Fibroblast of skin of scalp (primary cell): ENCODE measurements at regions not wholly inside any gene's neighbourhood (a gene's known extent, or its start where the extent isn't known, plus 50 kb on each side); places are given as distances from the start of the nearest gene placed in this dataset.
"Not testable (repeated sequence)": the region's sequence is repeated elsewhere in the genome, so short reads cannot be mapped to it uniquely, and the experiment has no call there.

Experiments used
- DNase-seq: peaks from one replicate; pipeline ENCODE4 v3.0.0-alpha.2; 2013

DNA sequence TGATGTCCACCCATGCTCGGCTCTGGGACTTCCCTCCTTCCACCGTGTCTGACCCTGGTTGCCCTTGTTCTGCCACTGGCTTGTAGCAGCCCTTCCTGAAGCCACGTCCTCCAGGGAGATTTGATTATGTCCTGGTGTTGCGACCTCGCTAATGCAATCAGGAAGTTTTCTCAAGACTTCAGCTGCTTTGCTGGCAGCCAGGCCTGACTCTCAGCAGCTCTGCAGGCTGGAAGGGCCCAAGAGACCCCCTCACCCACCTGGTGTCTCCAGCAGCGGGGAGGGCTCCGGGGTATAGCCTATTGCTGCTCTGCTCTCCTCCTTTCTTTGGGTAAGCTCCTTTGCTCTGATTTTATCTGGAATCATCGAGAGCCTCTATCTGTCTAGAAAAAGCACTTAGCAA, 2882.8 kb downstream of the RPIA start:
- not testable (repeated sequence) for DNase-seq

DNA sequence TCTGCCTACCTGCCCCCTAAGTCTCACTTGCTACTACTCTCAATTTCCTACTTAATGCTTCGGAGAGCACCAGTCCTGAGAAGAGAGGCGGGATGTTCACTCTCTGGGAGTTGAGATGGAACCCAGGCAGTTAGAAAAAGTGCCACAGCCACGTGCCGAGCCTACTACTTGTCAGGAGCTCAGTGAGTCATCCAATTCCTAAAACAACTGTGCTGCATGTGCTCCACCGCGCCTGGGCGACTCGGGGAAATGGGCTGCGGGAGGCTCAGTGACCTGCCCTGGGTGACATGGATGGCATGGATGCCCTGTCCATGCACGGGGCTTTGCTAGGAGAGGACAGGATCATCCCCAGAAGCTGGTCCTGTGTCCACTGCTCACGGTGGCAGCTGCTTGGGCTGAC, 2884.2 kb downstream of the RPIA start:
- not testable (repeated sequence) for DNase-seq

DNA sequence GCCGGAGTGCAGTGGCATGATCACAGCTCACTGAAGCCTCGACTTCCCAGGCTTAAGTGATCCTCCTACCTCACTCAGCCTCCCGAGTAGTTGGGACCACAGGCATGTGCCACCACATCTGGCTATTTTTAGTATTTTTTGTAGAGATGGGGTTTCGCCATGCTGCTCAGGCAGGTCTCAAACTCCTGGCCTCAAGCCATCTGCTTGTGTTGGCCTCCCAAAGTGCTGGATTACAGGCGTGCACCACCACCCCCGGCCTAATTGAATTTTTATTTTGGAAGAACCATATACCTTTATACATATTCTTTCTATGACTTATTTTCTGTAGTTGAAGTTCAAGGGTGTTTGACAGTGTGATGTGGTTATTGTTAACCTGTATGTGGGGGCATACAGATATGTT, 2885.9 kb downstream of the RPIA start:
- DNase-seq, result not testable (repeated sequence)

DNA sequence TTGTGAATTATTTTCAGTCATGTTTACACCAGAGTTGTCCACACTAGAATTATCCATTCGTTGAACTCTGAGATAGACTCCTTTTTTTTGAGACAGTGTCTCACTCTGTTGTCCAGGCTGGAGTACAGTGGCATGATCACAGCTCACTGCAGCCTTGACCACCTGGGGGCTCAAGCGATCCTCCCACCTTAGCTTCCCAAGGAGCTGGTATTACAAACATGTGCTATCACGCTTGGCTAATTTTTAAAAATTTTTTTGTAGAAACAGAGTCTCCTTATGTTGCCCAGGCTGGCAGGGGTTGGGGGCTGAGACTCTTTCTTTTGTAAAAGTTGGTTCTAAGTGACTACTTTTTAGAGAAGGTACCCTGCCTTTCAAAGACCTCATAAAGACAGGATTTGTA, 2887.2 kb downstream of the RPIA start:
- not testable (repeated sequence) for DNase-seq

DNA sequence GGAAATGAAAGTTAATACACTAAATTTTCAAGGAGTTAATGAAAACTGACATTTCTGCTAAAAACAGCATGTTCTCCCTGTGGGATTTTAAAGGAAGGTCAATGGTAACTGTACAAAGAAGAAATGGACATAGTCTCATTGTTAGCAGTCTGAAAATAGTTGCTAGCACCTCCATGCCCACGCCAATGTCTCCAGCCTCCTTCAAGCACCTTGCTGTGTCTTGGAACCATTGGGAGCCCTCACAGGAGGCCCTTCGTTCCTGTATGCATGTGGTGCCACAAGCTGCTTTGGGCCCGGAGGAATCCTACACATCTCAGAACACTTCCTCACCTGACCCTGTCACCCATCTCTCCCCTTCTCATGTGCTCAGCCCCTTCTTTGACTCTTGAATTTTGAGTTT, 2888.1 kb downstream of the RPIA start:
- DNase-seq, result not testable (repeated sequence)

DNA sequence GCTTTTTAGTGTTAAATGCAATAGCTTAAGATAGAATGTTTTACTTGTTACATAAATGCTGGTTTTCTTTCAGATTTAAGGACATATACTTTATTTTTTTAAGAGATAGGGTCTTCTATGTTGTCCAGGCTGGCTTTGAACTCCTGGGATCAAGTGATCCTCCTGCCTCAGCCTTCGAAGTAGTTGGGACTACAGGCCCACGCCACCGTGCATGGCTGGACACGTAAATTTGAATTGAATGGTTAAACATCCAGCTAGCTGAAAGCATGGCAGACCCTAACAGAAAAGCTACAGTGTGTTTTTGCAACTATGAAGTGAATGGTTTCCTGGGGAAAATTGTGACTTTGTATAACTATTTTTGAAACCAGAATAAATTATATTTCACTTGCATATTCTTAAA, 2888.6 kb downstream of the RPIA start:
- not testable (repeated sequence) for DNase-seq

DNA sequence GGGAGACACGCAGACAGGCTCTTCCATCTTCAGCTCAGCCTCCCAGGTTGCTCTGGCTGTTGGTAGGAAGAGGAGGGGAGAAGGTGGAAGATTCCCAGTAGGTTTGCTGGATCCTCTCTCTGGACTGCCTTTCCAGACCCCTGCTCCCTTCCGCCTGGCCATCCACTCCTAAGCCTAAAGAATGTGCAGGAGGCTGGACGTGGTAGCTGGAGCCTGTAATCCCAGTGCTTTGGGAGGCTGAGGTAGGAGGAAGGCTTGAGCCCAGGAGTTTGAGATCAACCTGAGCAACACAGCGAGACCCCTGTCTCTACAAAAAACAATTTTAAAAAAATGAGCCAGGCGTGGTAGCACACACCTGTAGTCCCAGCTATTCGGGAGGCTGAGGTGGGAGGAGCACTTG, 2895.6 kb downstream of the RPIA start:
- not testable (repeated sequence) for DNase-seq

DNA sequence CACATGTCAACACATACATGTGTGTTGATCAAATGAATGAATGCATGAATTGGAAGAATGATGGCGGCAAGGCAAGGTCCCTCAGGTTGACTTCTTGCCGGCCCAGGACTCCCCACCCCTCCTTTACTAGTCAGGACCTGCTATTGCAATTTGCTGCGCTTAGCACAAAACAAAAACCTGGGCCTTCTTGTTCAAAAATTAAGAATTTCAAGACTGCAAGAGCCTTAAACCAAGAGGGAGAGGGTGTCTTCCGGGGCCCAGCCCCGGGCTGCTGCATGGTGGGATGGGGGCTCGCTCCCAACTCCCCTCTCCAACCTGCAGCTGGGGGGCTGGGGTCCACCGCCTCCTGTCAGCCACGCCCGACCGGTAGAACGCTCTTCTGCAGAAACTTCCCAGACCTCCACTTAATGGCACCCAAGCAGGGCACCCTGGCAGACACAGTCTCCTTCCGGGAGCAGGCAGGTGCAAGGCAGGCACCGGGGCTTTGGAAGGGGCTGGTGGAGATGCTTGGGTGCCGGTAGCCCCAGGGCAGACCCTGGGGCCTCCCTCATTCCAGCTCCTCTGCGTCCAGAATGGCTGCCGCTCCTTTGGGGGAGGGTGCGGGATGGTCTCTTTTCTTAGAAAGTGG, 2896.5 kb downstream of the RPIA start:
- not testable (repeated sequence) for DNase-seq

DNA sequence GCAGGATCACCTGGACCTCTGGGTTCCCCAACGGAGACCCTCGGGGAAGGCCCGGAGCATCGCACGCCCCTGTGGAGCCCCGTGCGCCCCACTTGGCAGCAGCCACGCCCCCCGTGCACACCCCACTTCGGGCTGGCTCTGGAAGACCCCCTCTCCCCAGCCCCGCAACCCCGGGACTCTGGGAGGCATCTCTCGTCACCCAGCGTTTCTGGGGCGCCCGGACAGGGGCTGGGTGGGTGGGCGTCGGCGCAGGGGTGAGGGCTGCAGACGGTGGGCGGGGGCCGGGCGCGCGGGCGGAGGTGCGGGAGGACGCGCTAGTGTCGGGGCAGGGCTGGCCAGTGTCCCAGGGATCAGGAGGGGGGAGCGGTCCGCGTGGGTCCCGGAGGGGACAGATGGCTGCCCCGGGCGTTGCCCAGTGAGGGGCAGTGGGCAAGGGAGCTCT, 2897.3 kb downstream of the RPIA start:
- DNase-seq, result not testable (repeated sequence)

DNA sequence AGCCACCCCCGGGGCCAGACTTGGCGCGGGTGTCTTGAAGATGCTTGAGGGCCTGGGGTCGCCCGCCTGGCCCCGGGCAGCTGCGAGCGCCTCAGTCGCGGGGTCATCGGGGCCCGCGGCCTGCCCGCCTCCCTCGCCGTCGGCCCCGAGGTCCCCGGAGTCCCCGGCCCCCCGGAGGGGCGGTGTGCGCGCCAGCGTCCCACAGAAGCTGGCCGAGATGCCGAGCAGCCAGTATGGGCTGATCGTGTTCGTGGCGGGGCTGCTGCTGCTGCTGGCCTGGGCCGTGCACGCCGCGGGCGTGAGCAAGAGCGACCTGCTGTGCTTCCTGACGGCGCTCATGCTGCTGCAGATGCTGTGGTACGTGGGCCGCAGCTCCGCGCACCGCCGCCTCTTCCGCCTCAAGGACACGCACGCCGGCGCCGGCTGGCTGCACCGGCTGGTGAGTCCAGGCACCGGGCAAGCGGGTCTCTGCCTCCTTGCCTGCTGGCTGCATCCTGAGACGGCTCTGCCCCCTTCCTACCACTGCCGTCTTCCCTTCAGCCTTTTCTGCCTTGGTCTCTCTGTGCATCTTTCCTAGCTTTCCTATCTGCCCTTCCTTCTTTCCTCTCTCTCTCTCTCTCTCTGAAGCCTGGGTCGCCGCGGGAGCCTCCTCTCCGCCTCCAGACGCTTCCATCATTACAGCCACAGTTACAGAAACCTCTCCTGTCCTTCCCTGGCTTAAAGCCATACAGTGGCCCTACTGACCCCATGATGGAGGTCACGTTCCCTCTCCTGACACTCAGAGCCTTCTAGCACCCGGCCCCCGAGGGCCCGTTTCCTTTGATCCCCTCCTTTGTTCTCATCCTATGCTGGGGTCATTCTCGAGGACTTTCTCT, 2898.2 kb downstream of the RPIA start:
- not testable (repeated sequence) for DNase-seq

DNA sequence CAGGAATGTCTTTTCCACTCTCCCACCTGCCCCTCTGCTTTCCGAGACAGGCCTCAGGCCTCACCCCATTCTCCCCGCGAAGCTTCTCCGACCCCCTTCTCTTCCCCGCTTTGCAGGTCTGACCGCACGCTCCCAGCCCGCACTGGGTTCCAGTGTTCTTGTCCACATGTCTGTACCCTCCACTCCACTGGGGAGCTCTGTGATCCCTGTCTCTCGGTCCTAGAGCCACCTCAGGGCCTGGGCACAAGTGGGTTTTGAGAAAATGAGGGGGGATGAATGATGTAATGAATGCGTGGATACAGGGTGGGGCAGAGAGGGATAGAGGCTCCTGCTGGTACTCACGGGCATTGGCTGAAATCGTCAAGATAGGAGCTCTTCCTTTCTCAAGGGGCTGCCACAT, 2898.9 kb downstream of the RPIA start:
- not testable (repeated sequence) for DNase-seq

DNA sequence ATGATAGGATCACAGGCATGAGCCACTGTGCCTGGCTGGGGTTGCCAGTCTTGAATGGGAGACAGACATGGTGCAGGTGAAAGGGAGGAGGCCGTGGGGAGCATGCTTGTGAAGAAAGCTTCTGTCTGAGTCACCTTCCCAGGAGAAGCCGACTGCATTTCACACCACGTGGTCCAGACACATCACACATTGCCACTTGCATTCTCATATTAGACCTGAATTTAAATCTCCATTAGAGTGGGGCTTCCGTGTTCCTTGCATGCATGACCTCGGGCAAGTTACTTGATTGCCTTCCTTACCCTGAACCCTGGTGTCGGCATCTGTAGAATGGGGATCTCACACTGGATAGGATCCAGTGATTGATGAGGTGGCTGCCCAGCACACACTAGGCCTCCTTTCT, 2899.6 kb downstream of the RPIA start:
- not testable (repeated sequence) for DNase-seq

DNA sequence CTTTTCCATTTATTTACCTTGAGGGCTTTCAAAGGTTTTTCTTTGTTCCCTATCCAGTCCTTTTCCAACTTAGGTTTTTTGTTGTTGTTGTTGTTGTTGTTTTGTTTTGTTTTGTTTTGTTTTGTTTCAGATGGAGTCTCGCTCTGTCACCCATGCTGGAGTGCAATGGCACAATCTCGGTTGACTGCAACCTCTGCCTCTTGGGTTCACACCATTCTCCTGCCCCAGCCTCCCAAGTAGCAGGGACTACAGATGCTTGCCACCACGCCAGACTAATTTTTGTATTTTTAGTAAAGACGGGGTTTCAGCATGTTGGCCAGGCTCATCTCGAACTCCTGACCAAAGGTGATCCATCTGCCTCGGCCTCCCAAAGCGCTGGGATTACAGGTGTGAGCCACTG, 2906.0 kb downstream of the RPIA start:
- not testable (repeated sequence) for DNase-seq

DNA sequence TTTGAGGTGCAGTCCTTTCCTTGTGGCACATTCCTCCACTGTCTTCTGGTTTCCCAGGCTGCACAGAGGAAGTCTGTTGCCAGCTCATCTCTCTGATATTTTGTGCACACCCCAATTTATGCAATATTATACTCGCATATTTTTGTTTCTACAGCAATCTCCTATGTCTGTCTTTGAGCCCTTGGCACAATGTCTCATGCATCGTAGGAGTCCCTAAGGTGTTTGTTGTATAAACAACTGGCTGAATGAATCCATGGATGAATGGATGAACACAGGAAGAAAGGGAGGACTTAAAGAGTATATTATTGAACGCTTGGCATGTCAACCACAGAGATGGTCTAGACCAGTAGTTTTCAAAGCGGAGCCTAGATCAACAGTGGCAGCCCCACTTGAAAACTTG, 2907.0 kb downstream of the RPIA start:
- DNase-seq, result peak; percentile 50

DNA sequence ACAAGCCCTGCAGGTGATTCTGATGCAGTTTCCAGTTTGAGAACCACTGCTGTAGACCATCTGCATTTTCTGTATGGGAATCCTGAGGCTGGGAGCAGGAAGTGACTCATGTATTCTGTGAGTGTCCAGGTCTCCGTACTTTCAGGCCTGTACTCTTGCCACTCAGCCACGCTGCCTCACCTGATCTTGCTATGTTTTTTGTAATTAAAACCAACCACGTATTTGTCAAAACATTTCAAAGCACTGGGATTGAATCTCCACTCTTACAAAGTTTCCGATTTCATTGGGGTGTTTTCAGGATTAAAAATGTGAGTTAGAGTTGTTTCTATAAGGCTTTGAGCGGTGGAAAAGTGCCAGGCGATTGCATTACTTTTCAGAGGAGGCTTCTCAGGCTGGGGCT, 2907.5 kb downstream of the RPIA start:
- DNase-seq, result peak; percentile 22

DNA sequence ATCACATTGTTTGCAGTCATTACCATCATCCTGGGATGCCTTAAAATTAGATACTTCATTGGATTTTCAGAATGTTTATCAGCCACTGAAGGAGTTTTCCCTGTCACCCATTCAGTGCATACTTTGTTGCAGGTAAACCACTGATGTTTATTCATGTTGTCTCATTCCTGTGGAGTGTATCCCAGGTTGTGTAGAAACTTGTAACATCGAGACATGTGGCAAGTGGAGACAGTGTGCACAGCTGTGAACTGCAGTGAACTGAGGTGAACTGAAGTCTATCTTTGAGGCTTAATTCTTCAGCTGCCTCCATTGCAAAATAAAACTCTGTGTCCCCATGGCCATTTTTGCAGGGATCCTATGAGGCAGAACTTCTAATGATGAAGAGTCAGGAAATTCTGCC, 2911.4 kb downstream of the RPIA start:
- DNase-seq, result not testable (repeated sequence)

DNA sequence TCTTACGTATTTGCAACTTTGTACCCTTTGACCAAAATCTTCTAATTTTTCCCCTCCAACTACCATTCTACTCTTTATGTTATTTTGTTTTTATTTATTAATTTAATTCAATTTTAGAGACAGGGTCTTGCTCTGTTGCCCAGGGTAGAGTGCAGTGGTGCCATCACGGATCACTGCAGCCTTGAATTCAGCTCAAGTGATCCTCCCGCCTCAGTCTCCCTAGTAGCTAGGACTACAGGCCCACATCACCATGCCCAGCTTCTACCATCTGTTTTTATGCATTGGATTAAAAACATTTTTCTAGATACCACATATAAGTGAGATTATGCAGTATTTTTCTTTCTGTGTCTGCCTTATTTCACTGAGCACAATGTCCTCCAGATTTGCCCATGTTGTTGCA, 2912.5 kb downstream of the RPIA start:
- not testable (repeated sequence) for DNase-seq

DNA sequence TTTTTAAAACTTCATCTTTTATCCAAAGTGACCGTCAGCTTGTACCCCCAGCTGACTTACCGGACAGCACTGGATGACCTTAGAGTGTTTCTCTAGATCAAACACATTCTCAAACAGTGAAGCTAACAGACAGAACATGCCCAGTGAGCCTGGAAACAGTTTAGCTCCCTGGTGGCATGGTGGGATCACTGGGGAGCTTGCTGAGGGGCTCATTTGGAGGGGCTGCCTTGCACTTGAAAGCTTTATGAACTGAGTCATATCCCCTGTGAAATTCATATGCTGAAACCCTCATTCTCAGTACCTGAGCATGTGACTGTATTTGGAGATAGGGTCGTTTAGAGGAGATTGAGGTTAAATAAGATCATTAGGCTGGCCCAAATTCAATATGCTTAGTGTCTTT, 2913.2 kb downstream of the RPIA start:
- not testable (repeated sequence) for DNase-seq

DNA sequence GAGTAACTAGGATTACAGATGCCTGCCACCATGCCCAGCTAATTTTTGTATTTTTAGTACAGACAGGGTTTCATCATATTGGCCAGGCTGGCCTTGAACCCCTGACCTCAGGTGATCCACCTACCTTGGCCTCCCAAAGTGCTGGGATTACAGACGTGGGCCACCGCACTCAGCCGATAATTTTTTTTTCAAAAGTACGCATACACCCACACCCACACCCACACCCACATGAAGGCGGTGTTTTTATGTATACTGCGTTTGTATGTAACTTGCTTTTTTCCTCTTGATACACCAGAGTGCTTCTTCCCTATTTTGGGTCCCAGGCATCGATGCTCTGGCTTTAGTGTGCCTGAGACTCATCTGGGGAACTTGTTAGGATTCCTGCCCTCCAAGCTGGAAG, 2932.3 kb downstream of the RPIA start:
- not testable (repeated sequence) for DNase-seq

DNA sequence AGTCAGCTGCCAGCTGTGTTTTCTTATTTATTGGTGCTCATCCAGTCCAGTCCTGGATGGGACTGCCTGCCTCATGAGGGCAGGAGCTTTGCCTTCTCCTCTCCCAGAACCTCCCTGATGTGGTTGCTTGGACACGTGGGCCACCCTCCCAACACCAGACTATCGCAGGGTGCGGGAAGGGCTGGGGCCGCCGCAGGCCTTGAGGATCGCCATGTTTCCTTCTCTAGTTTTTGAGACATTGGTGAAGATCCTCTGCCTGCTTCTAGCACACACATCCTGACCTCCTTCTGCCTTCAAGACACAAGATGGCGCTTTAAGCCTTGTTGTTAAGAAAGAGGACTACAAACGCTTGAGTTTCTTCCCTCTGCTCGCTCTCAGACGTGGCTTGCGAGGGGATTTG, 2937.0 kb downstream of the RPIA start:
- DNase-seq, result not testable (repeated sequence)

DNA sequence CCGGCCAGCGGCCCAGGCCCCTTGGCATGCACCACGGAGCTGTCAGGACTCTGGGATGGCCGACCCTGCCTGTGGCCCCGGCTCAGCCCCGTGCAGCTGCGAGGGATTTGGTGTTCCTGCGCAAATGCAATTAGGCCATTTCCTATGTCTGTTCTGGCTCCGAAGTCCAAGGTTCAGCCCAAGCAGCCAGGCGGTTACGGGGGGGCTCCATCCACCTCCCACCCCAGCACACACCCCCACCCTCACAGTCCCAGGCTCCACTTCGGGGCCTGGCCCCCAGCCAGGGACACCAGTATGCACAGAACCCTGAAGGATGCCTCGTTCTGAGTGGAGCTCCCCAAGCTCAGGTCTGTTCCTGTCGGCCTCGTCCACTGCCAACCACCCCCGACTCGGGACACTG, 2965.7 kb downstream of the RPIA start:
- DNase-seq, result peak; percentile 45

DNA sequence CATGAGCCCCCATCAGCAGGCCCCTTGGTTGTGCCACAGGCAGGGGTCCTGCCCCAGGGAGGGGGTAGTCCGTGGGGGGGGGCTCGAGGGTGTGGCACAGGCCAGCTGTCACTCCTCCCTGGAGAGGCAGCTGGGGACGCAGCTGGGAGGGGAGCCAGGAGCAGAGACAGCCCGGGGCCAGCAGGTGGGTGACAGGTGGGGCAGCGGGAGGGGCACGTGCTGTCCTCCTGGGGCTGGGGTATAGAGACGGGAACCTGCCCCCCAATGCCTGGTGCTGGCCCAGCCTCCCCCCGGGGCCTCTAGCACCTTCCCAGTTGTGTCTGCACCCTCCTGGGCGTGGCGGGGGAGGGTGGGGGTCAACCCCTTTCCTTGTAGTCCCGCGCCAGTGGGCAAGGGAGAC, 2966.9 kb downstream of the RPIA start:
- DNase-seq, result not testable (repeated sequence)

DNA sequence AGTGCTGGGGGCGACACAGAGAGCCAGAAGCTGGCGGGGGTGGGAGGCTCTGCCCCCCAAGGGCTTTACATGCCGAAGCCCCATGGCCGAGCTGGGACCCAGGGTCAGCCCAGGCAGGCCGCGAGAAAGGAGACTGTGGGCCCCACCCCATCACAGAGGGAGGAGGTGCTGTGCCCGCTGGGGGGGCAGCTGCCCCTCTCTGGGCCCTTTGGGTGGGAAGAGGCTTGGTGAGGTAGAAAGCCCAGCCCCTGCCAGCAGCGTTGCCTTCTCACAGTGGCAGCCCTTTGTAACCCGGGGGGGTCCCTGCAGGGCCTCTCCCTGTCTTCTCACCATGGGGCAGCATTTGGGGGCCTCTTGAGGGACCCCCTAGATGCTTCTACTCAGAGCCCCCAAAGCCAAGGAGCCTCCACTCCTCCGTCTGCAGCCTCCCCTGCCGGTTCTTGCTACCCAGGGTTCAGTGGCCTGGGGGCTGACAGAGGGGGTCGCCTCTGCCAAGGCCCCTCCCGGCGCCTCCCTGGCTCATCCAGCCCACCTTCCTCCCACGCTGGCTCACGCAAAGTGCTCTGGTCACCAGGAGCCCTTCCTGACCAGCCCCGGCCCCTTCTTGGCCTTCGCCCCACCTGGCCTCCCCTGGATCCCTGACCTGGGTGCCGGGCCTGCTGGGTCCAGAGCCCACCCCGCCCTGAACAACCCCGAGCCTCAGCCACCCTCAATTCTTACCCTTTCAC, 2967.9 kb downstream of the RPIA start:
- not testable (repeated sequence) for DNase-seq
